ENCODE measurements at regions not wholly inside any gene's neighbourhood (a gene's known extent, or its start where the extent isn't known, plus 50 kb on each side); places are given as distances from the start of the nearest gene placed in this dataset.

DNA sequence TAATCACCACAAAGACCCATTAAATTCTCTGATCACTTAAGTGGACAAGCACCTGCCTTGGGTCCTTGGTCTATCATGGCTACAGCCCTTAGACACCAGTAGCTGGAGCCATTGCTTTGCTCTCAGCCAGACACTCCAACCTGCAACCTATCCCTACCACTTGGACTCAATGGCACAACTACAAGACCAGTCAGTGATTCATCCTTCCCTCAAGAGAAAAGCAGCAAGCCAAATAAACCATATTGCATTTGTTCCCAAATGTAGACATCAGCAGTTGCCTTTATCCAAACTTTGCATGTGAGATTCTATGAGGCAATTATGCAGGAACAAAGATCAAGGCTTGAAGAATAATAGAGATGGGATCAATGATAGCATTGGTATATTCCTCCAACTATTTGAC is 263.4 kb downstream of the HHIPL2 start:
- TF ChIP-seq BACH2 (CRISPR knock-in tag; IDR thresholded peaks at IDR 0.05; ENCODE audit: borderline replicate concordance) (no peak), PATZ1 (CRISPR knock-in tag; IDR thresholded peaks at IDR 0.05; ENCODE audit: borderline replicate concordance) (no peak), TOX (CRISPR knock-in tag; IDR thresholded peaks at IDR 0.05; ENCODE audit: borderline replicate concordance) (no peak), ARNTL (CRISPR knock-in tag; IDR thresholded peaks at IDR 0.05; ENCODE audit: borderline replicate concordance, low read depth) (no peak), ESRRG (CRISPR knock-in tag; IDR thresholded peaks at IDR 0.05) (no peak), ZFP30 (CRISPR knock-in tag; IDR thresholded peaks at IDR 0.05) (no peak), ZFP3 (CRISPR knock-in tag; IDR thresholded peaks at IDR 0.05) (no peak), ISL1 (CRISPR knock-in tag; IDR thresholded peaks at IDR 0.05) (no peak), ZNF565 (CRISPR knock-in tag; conservative IDR thresholded peaks at IDR 0.05; ENCODE audit: low read depth) (no peak), RARB (CRISPR knock-in tag; IDR thresholded peaks at IDR 0.05) (no peak), CSDC2 (CRISPR knock-in tag; IDR thresholded peaks at IDR 0.05) (no peak), ZNF8 (CRISPR knock-in tag; IDR thresholded peaks at IDR 0.05) (no peak), ZNF70 (CRISPR knock-in tag; IDR thresholded peaks at IDR 0.05) (no peak), SNAI2 (CRISPR knock-in tag; IDR thresholded peaks at IDR 0.05) (no peak), ZC3H10 (CRISPR knock-in tag; IDR thresholded peaks at IDR 0.05) (no peak), GLIS3 (CRISPR knock-in tag; IDR thresholded peaks at IDR 0.05) (no peak), CREB5 (CRISPR knock-in tag; IDR thresholded peaks at IDR 0.05; ENCODE audit: low read depth) (no peak)
- TF ChIP-seq, protein P1, sequence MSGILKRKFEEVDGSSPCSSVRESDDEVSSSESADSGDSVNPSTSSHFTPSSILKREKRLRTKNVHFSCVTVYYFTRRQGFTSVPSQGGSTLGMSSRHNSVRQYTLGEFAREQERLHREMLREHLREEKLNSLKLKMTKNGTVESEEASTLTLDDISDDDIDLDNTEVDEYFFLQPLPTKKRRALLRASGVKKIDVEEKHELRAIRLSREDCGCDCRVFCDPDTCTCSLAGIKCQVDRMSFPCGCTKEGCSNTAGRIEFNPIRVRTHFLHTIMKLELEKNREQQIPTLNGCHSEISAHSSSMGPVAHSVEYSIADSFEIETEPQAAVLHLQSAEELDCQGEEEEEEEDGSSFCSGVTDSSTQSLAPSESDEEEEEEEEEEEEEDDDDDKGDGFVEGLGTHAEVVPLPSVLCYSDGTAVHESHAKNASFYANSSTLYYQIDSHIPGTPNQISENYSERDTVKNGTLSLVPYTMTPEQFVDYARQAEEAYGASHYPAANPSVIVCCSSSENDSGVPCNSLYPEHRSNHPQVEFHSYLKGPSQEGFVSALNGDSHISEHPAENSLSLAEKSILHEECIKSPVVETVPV (CRISPR knock-in tag; IDR thresholded peaks at IDR 0.05): no peak
- ATAC-seq: no peak

DNA sequence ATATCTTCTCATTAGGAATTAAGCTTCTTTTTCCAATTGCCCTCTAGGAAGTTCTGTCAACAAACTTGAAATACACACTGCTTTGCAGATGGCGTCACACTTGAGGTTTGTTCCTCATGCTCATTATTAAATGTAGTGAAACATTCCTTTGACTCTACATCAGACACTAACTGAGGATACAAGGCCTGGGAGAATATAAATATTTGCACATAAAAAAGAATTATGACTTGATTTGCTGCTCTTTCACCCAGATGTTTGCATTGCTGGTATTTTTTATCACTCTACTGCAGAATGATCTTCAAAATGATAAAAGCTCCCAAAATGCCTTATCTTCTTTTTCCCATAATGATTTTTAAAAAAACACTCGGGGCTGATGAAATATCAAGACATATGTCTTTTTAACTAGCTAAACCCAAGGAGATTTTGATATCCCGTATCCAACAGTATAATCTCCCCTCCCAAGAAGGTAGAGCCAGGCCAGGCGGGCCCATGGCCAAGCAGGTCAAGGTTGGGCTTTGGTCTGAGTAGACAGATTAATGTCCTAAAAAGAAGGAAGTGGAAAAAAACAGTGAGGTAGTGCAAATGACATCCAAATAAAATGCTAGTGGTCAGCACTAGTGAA is 264.6 kb downstream of the HHIPL2 start:
- TF ChIP-seq BACH2 (CRISPR knock-in tag; IDR thresholded peaks at IDR 0.05; ENCODE audit: borderline replicate concordance) (no peak), RARB (CRISPR knock-in tag; IDR thresholded peaks at IDR 0.05) (no peak), OSR1 (CRISPR knock-in tag; IDR thresholded peaks at IDR 0.05) (no peak)
- ATAC-seq: no peak

GRCh38 chr1:222279591-222279990 is 268.3 kb downstream of the HHIPL2 start:
- no peak for ATAC-seq
- TF ChIP-seq OSR1 (CRISPR knock-in tag; IDR thresholded peaks at IDR 0.05) (no peak), ZNF565 (CRISPR knock-in tag; conservative IDR thresholded peaks at IDR 0.05; ENCODE audit: low read depth) (no peak), GLIS3 (CRISPR knock-in tag; IDR thresholded peaks at IDR 0.05) (no peak), TCF4 (CRISPR knock-in tag; IDR thresholded peaks at IDR 0.05; ENCODE audit: borderline replicate concordance) (no peak), BACH2 (CRISPR knock-in tag; IDR thresholded peaks at IDR 0.05; ENCODE audit: borderline replicate concordance) (no peak), ESRRG (CRISPR knock-in tag; IDR thresholded peaks at IDR 0.05) (no peak), ZFP30 (CRISPR knock-in tag; IDR thresholded peaks at IDR 0.05) (no peak), ZC3H10 (CRISPR knock-in tag; IDR thresholded peaks at IDR 0.05) (no peak), CREB5 (CRISPR knock-in tag; IDR thresholded peaks at IDR 0.05; ENCODE audit: low read depth) (no peak), CSDC2 (CRISPR knock-in tag; IDR thresholded peaks at IDR 0.05) (no peak), PPARA (CRISPR knock-in tag; IDR thresholded peaks at IDR 0.05; ENCODE audit: borderline replicate concordance) (no peak), ZNF70 (CRISPR knock-in tag; IDR thresholded peaks at IDR 0.05) (no peak), SNAI2 (CRISPR knock-in tag; IDR thresholded peaks at IDR 0.05) (no peak), ZFP3 (CRISPR knock-in tag; IDR thresholded peaks at IDR 0.05) (no peak), TOX (CRISPR knock-in tag; IDR thresholded peaks at IDR 0.05; ENCODE audit: borderline replicate concordance) (no peak), RARB (CRISPR knock-in tag; IDR thresholded peaks at IDR 0.05) (no peak), ZNF8 (CRISPR knock-in tag; IDR thresholded peaks at IDR 0.05) (no peak)
- TF ChIP-seq, protein P2, sequence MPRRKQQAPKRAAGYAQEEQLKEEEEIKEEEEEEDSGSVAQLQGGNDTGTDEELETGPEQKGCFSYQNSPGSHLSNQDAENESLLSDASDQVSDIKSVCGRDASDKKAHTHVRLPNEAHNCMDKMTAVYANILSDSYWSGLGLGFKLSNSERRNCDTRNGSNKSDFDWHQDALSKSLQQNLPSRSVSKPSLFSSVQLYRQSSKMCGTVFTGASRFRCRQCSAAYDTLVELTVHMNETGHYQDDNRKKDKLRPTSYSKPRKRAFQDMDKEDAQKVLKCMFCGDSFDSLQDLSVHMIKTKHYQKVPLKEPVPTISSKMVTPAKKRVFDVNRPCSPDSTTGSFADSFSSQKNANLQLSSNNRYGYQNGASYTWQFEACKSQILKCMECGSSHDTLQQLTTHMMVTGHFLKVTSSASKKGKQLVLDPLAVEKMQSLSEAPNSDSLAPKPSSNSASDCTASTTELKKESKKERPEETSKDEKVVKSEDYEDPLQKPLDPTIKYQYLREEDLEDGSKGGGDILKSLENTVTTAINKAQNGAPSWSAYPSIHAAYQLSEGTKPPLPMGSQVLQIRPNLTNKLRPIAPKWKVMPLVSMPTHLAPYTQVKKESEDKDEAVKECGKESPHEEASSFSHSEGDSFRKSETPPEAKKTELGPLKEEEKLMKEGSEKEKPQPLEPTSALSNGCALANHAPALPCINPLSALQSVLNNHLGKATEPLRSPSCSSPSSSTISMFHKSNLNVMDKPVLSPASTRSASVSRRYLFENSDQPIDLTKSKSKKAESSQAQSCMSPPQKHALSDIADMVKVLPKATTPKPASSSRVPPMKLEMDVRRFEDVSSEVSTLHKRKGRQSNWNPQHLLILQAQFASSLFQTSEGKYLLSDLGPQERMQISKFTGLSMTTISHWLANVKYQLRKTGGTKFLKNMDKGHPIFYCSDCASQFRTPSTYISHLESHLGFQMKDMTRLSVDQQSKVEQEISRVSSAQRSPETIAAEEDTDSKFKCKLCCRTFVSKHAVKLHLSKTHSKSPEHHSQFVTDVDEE (CRISPR knock-in tag; IDR thresholded peaks at IDR 0.05): no peak

All from SK-N-SH treated with all-trans-retinoic acid at 6 μM for 48 hours (cell line).